GM12891 (cell line): ENCODE measurements at regions not wholly inside any gene's neighbourhood (a gene's known extent, or its start where the extent isn't known, plus 50 kb on each side); places are given as distances from the start of the nearest gene placed in this dataset.

Source experiments
- PAX5 ChIP-seq: IDR thresholded peaks from 2 replicates; pipeline ENCODE4 v1.6.1; 2011; ENCODE audit warnings: low read length, moderate library complexity, mild to moderate bottlenecking; ENCODE audit not compliant: insufficient read depth, severe bottlenecking
- POLR2A ChIP-seq: IDR thresholded peaks from 2 replicates; pipeline ENCODE4 v1.6.1; 2011; ENCODE audit warnings: low read depth, low read length, control low read depth
- POLR2AphosphoS5 ChIP-seq: IDR thresholded peaks from 2 replicates; pipeline ENCODE4 v1.6.1; 2011; ENCODE audit warnings: low read depth, low read length, control low read depth

DNA sequence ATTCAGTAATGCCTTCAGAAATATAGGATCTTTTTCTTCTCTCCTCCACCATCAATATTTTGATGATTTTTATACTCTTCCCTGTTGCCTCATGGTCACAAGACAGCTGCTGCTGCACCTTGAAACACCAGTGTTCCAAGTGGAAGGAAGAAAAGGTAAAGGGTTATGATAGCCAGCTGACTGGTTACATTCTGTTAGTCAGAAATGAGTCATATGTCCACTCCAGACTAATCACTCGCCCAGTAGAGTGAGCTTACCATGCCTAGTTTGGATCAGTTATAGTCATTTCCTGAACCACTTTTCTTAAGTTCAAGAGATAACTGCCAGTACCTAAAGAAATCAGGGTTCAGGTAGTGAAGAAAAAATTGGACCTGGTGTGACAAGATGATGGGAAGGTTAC lies 532.3 kb upstream of the SMIM31 start:
- TF ChIP-seq POLR2AphosphoS5: no peak
- no peak for TF ChIP-seq POLR2A
- TF ChIP-seq PAX5: no peak
